RPMI8226 (cell line): ENCODE measurements at regions not wholly inside any gene's neighbourhood (a gene's known extent, or its start where the extent isn't known, plus 50 kb on each side); places are given as distances from the start of the nearest gene placed in this dataset.
"Not testable (repeated sequence)": the region's sequence is repeated elsewhere in the genome, so short reads cannot be mapped to it uniquely, and the experiment has no call there.

ENCODE experiments used
- DNase-seq: peaks from one replicate; pipeline ENCODE4 v3.0.0-alpha.2; 2015

GRCh38 chr10:83371696-83372490 is 767.4 kb upstream of the GHITM start:
- DNase-seq: no peak

- DNase-seq: no peak
These were observed 766.7 kb upstream of the GHITM start for GRCh38 chr10:83372646-83373045.

- peak; percentile 27 for DNase-seq
These were observed 765.6 kb upstream of the GHITM start for GRCh38 chr10:83373671-83374070.

GRCh38 chr10:83374741-83375140 is 764.6 kb upstream of the GHITM start:
- no peak for DNase-seq

- DNase-seq: no peak
These were observed 764.0 kb upstream of the GHITM start for GRCh38 chr10:83375274-83375673.

- no peak for DNase-seq
These were observed 741.5 kb upstream of the GHITM start for GRCh38 chr10:83397806-83398205.

GRCh38 chr10:83410570-83410969 is 728.7 kb upstream of the GHITM start:
- no peak for DNase-seq

GRCh38 chr10:83425306-83425705 is 714.0 kb upstream of the GHITM start:
- no peak for DNase-seq

- DNase-seq: no peak
These were observed 712.2 kb upstream of the GHITM start for GRCh38 chr10:83427101-83427500.

GRCh38 chr10:83432261-83433045 is 706.9 kb upstream of the GHITM start:
- no peak for DNase-seq

- DNase-seq: no peak
These were observed 705.6 kb upstream of the GHITM start for GRCh38 chr10:83433705-83434104.

GRCh38 chr10:83448013-83448412 is 691.3 kb upstream of the GHITM start:
- DNase-seq: no peak

- DNase-seq: no peak
These were observed 680.7 kb upstream of the GHITM start for GRCh38 chr10:83458611-83459010.

GRCh38 chr10:83459124-83459523 is 680.2 kb upstream of the GHITM start:
- DNase-seq: no peak

GRCh38 chr10:83469728-83470331 is 669.5 kb upstream of the GHITM start:
- DNase-seq: no peak

- no peak for DNase-seq
These were observed 663.1 kb upstream of the GHITM start for GRCh38 chr10:83476211-83476610.

- DNase-seq: no peak
These were observed 650.1 kb upstream of the GHITM start for GRCh38 chr10:83489161-83489560.

- DNase-seq: peak; percentile 14
These were observed 647.3 kb upstream of the GHITM start for GRCh38 chr10:83492004-83492403.

GRCh38 chr10:83512681-83513080 is 626.6 kb upstream of the GHITM start:
- DNase-seq: no peak

GRCh38 chr10:83515001-83515400 is 624.3 kb upstream of the GHITM start:
- DNase-seq: no peak

- no peak for DNase-seq
These were observed 622.5 kb upstream of the GHITM start for GRCh38 chr10:83516788-83517187.

GRCh38 chr10:83517456-83517855 is 621.9 kb upstream of the GHITM start:
- no peak for DNase-seq

GRCh38 chr10:83518779-83519178 is 620.5 kb upstream of the GHITM start:
- DNase-seq: peak; percentile 9

GRCh38 chr10:83520386-83520785 is 618.9 kb upstream of the GHITM start:
- DNase-seq: not testable (repeated sequence)
